ENCODE measurements at regions not wholly inside any gene's neighbourhood (a gene's known extent, or its start where the extent isn't known, plus 50 kb on each side); places are given as distances from the start of the nearest gene placed in this dataset.

GRCh38 chr7:136807598-136807997 is 60.9 kb upstream of the CHRM2 start:
- no peak for DNase-seq

GRCh38 chr7:136803028-136803427 is 65.4 kb upstream of the CHRM2 start:
- DNase-seq: no peak

- DNase-seq: no peak
Measured at GRCh38 chr7:136783934-136784333, 84.5 kb upstream of the CHRM2 start.

GRCh38 chr7:136741941-136742340 is 126.5 kb upstream of the CHRM2 start:
- DNase-seq: no peak

GRCh38 chr7:136728945-136729344 is 139.5 kb upstream of the CHRM2 start:
- DNase-seq: no peak

GRCh38 chr7:136726460-136726859 is 142.0 kb upstream of the CHRM2 start:
- DNase-seq: no peak

- no peak for DNase-seq
Measured at GRCh38 chr7:136717910-136718557, 150.4 kb upstream of the CHRM2 start.

- DNase-seq: no peak
Measured at GRCh38 chr7:136714062-136714461, 154.4 kb upstream of the CHRM2 start.

GRCh38 chr7:136710751-136711150 is 157.7 kb upstream of the CHRM2 start:
- no peak for DNase-seq

GRCh38 chr7:136709876-136710275 is 158.6 kb upstream of the CHRM2 start:
- no peak for DNase-seq

- no peak for DNase-seq
Measured at GRCh38 chr7:136702913-136703312, 165.5 kb upstream of the CHRM2 start.

GRCh38 chr7:136698977-136699376 is 169.5 kb upstream of the CHRM2 start:
- DNase-seq: no peak

- no peak for DNase-seq
Measured at GRCh38 chr7:136698231-136698630, 170.2 kb upstream of the CHRM2 start.

GRCh38 chr7:136697271-136697670 is 171.2 kb upstream of the CHRM2 start:
- DNase-seq: no peak

- DNase-seq: no peak
Measured at GRCh38 chr7:136693166-136694119, 175.0 kb upstream of the CHRM2 start.

GRCh38 chr7:136692221-136692620 is 176.2 kb upstream of the CHRM2 start:
- DNase-seq: no peak

- DNase-seq: no peak
Measured at GRCh38 chr7:136688601-136689000, 179.9 kb upstream of the CHRM2 start.

- DNase-seq: peak; percentile 62
Measured at GRCh38 chr7:136687693-136688322, 180.6 kb upstream of the CHRM2 start.

- no peak for DNase-seq
Measured at GRCh38 chr7:136685501-136686173, 182.8 kb upstream of the CHRM2 start.

GRCh38 chr7:136677471-136678365 is 190.7 kb upstream of the CHRM2 start:
- peak; percentile 63 for DNase-seq

GRCh38 chr7:136667584-136667983 is 200.9 kb upstream of the CHRM2 start:
- DNase-seq: no peak

GRCh38 chr7:136665878-136666509 is 202.5 kb upstream of the CHRM2 start:
- no peak for DNase-seq
